ENCODE measurements at regions not wholly inside any gene's neighbourhood (a gene's known extent, or its start where the extent isn't known, plus 50 kb on each side); places are given as distances from the start of the nearest gene placed in this dataset.

DNA sequence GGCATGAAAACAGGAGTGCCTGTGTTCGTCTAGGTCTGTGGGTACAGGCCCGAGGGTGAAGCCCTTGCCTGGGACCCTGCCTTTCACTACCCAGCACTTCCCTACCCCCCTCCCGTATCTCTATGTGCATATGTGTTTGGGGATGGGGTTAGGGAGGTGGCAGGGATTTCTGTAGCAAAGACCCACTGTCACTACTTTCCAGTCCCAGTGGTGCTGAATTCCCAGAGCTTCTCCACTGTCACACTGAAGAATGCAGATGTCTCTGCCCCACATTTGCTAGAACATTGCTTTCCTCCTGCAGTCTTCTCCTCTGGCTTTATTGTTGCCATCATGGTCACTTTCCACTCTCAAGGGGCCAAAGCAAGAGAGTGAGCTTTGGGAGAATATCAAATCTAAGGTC, 203.9 kb downstream of the MYRFL start:
- no peaks in the 10 kb centered on the region for H3K27me3 ChIP-seq (ENCODE audit: insufficient read depth, low read depth)
- no peaks in the 10 kb centered on the region for H3K9me3 ChIP-seq (ENCODE audit: insufficient read depth, low read depth)
- CTCF ChIA-PET: no interaction called here
- no peak for DNase-seq
- H3K27ac ChIP-seq: no peak overlapping the region
- POLR2A ChIA-PET (ENCODE audit: unreplicated experiment): no interaction called here
- BruUV-seq (replicated peaks): no TSS peak
- no peaks in the 10 kb centered on the region for H3F3A ChIP-seq (ENCODE audit: insufficient read depth, low read depth)
- H3K36me3 ChIP-seq (ENCODE audit: low read depth): no peaks in the 10 kb centered on the region
- no peak overlapping the region for H3K4me3 ChIP-seq
- H4K20me1 ChIP-seq (ENCODE audit: insufficient read depth): no peaks in the 10 kb centered on the region
- intact Hi-C loops (cut with micrococcal nuclease; ENCODE audit: unreplicated experiment): no loop called here
- H3K4me1 ChIP-seq (replicated peaks; ENCODE audit: insufficient read depth): no peaks in the 10 kb centered on the region
- TF ChIP-seq, protein P1, sequence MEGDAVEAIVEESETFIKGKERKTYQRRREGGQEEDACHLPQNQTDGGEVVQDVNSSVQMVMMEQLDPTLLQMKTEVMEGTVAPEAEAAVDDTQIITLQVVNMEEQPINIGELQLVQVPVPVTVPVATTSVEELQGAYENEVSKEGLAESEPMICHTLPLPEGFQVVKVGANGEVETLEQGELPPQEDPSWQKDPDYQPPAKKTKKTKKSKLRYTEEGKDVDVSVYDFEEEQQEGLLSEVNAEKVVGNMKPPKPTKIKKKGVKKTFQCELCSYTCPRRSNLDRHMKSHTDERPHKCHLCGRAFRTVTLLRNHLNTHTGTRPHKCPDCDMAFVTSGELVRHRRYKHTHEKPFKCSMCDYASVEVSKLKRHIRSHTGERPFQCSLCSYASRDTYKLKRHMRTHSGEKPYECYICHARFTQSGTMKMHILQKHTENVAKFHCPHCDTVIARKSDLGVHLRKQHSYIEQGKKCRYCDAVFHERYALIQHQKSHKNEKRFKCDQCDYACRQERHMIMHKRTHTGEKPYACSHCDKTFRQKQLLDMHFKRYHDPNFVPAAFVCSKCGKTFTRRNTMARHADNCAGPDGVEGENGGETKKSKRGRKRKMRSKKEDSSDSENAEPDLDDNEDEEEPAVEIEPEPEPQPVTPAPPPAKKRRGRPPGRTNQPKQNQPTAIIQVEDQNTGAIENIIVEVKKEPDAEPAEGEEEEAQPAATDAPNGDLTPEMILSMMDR (conservative IDR thresholded peaks at IDR 0.05): no peak
- no peak for TF ChIP-seq EZH2 (IDR thresholded peaks at IDR 0.05; ENCODE audit: low read depth)
- H3K9me2 ChIP-seq (ENCODE audit: insufficient read depth): no peaks in the 10 kb centered on the region; the same call in 1 of the 2 replicates
- no peaks in the 10 kb centered on the region for H3K79me2 ChIP-seq (ENCODE audit: low read depth)
- H2AFZ ChIP-seq: no peak overlapping the region
- H3K4me2 ChIP-seq: no peak overlapping the region

DNA sequence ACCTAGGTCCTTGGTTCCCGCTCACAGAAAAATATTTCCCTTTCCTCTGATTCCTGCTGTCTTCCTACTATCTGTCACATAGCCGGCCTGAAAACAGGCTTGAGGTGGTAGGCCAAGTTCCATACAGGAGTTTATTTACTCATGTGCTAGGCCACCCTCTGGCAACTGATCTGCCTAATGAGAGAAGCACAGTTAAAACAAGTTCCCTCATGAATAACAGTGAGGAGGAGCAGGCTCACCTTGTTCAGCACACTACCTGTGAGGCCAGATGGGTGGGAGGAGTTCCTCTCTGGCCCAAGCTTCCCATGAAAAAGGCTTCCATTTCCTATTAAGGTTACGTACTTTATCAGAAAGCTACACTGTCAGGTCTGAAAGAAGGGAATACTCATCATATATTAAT, 206.0 kb downstream of the MYRFL start:
- Histone ChIP-seq H3K9me2 (ENCODE audit: insufficient read depth) (peaks cover 8% of the 10 kb centered on the region), H3K27me3 (ENCODE audit: insufficient read depth, low read depth) (no peaks in the 10 kb centered on the region), H2AFZ (no peak overlapping the region), H3K4me1 (replicated peaks; ENCODE audit: insufficient read depth) (no peaks in the 10 kb centered on the region), H3K36me3 (ENCODE audit: low read depth) (no peaks in the 10 kb centered on the region), H3K4me3 (no peak overlapping the region), H3K79me2 (ENCODE audit: low read depth) (no peaks in the 10 kb centered on the region), H3K4me2 (no peak overlapping the region), H3K9me3 (ENCODE audit: insufficient read depth, low read depth) (no peaks in the 10 kb centered on the region), H4K20me1 (ENCODE audit: insufficient read depth) (no peaks in the 10 kb centered on the region), H3K27ac (no peak overlapping the region), H3F3A (ENCODE audit: insufficient read depth, low read depth) (no peaks in the 10 kb centered on the region)
- ChIA-PET POLR2A (ENCODE audit: unreplicated experiment) (no interaction called here), CTCF (no interaction called here)
- intact Hi-C loops (cut with micrococcal nuclease; ENCODE audit: unreplicated experiment): no loop called here
- BruUV-seq (replicated peaks): no TSS peak
- DNase-seq: no peak
- TF ChIP-seq, protein P1 (conservative IDR thresholded peaks at IDR 0.05): no peak
- TF ChIP-seq EZH2 (IDR thresholded peaks at IDR 0.05; ENCODE audit: low read depth): no peak

DNA sequence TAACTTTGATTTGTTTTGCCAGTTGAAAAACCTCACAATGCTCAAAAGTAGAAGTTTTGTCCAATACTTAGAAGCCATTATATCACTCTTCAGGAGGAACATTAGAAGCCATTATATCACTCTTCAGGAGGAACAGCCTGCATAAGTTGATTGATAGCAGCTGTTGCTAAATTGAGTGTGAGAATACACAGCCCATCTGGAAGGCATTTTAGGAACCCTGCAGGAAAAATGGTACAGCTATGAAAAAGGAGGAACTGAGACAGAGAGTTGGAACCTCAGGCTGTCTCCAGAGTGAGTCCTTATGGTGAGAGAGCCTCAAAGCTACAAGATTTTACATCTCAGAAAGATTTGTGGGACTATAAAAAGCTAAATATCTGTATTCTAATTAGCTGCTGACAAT, 207.0 kb downstream of the MYRFL start:
- no peaks in the 10 kb centered on the region for H3K27me3 ChIP-seq (ENCODE audit: insufficient read depth, low read depth)
- no peaks in the 10 kb centered on the region for H3K36me3 ChIP-seq (ENCODE audit: low read depth)
- H3K79me2 ChIP-seq (ENCODE audit: low read depth): no peaks in the 10 kb centered on the region
- H3K4me3 ChIP-seq: no peak overlapping the region
- no peaks in the 10 kb centered on the region for H3F3A ChIP-seq (ENCODE audit: insufficient read depth, low read depth)
- no peaks in the 10 kb centered on the region for H4K20me1 ChIP-seq (ENCODE audit: insufficient read depth)
- ChIA-PET CTCF (no interaction called here), POLR2A (ENCODE audit: unreplicated experiment) (no interaction called here)
- H3K9me3 ChIP-seq (ENCODE audit: insufficient read depth, low read depth): no peaks in the 10 kb centered on the region
- intact Hi-C loops (cut with micrococcal nuclease; ENCODE audit: unreplicated experiment): no loop called here
- no peak overlapping the region for H2AFZ ChIP-seq
- TF ChIP-seq, protein P1 (conservative IDR thresholded peaks at IDR 0.05): no peak
- TF ChIP-seq EZH2 (IDR thresholded peaks at IDR 0.05; ENCODE audit: low read depth): no peak
- no TSS peak for BruUV-seq (replicated peaks)
- H3K9me2 ChIP-seq (ENCODE audit: insufficient read depth): peaks cover 8% of the 10 kb centered on the region
- H3K4me2 ChIP-seq: no peak overlapping the region
- no peaks in the 10 kb centered on the region for H3K4me1 ChIP-seq (replicated peaks; ENCODE audit: insufficient read depth)
- no peak overlapping the region for H3K27ac ChIP-seq
- no peak for DNase-seq

All from PC-9 (cell line).